HG02870 (cell line): ENCODE measurements at regions not wholly inside any gene's neighbourhood (a gene's known extent, or its start where the extent isn't known, plus 50 kb on each side); places are given as distances from the start of the nearest gene placed in this dataset.

Experiments
- ATAC-seq: cut with Tn5 transposase; IDR thresholded peaks from one replicate; pipeline ENCODE4 v1.9.1; 2021; ENCODE audit warnings: mild to moderate bottlenecking, moderate library complexity; ENCODE audit not compliant: unreplicated experiment

DNA sequence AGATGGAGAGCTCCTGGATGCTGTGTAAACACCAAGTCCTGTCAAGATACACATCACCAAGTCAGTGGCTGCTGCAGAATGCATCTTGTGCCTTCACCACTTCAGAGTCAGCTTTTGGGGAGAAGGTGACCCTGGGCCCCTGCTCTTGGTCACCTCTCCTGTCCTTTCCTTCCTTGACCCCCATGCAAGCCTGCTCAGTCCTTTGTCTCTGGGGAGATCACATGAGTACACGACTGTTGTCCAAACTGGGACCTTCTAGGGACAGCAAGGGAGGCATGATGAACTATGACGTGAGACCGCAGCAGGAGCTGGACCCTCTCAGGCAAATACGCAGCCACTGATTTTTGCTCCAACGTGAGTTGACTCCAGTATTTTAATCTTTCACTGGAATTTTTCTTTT is 706.9 kb upstream of the ID2 start:
- no peak for ATAC-seq

DNA sequence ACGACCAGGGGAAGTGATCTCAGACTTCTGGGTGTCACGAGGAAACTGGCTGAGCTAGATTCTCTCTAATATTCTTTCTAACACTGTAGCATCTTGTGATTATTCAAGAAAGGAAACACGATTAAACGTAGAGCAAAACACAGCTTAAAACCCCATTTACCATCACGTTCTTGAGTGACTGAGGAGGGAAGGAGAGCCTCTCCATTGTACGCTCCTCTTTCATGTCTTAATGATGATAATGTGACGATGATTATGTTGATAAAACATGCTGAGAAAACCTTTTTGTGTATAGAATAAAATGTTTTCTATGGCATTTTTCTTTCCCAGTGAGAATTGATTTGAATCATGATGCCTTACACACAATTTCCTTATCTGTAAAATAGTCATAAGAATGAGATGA is 705.6 kb upstream of the ID2 start:
- no peak for ATAC-seq

DNA sequence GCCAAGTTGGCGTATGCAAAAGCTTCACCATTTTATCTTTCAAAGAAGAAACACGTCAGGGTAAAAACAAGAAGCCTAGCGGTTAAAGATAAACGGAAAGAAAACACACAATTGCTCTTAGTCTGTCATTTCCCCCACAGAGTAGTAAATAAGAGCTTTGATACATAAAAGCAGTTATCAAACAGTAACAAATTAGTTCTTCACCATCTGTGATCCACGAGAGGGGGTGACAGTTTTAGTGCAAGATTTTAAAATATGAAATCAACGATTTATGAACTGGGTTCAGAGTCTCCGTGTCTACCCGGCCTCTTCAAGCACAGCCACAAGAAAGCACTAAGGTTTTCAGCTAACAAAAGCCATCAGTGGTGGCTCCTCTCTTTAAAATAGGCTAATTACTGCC is 703.9 kb upstream of the ID2 start:
- ATAC-seq = no peak

DNA sequence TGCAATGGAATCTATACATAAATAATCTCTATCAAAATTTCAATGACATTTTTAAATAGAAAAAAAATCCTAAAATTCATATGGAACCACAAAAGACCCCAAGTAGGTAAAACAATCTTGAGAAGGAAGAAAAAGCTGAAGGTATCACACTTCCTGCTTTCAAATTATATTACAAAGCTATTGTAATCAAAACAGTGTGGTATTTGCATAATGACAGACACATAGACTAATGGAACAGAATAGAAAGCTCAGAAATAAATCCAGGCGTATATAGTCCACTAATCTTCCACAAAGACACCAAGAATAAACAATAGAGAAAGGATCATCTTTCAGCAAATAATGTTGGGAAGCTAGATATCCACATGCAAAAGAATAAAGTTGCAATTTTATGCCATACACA is 699.8 kb upstream of the ID2 start:
- no peak for ATAC-seq

GRCh38 chr2:7983451-7983850 is 698.4 kb upstream of the ID2 start:
- no peak for ATAC-seq

- no peak for ATAC-seq
Observed at GRCh38 chr2:7983912-7984311, 697.9 kb upstream of the ID2 start.

DNA sequence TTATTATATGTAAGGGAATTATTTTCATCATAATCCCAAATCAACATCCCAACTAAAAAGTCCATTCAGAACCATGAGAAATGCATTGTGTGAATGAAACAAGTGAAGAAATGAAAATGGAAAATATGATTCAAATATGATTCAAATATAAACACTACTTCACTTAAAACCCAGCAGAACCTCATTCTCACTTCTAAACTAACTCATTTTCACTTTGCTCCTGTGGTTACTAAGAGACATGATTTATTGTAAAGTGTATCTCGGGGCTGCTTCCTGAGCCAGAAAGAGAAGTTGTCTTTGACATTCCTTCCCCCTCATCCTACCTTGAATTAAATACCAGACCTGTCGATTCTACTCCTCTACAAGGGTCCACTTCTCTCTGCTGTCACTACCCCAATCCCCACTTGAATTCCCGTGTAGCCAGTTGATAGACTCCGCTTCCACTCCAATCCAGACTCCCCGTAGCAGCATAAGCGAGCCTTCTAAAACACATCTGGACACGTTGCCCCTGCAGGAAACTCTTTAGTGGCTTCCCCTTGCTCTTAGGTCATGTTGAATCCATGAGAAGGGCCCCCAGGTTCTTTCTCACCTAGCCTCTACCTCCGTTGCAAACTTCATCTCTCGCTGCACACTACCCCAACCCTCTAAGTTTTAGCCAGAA is 697.0 kb upstream of the ID2 start:
- ATAC-seq = no peak

DNA sequence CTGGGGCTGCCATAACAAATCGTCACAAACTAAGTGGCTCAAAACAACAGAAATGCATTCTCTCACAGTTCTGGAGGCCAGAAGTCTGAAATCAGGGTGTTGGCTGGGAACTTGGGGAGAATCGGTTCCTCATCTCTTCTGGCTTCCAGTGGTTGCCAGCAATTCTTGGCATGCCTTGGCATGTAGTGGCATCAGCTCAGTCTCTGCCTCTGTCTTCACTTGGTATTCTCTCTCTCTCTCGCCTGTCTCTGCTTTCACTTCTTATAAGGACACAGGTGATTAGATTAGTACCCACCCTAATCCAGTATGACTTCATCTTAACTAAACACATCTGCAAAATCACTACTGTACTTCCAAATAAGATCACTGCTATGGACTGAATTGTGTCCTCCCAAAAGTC is 695.4 kb upstream of the ID2 start:
- no peak for ATAC-seq

GRCh38 chr2:7987992-7988391 is 693.9 kb upstream of the ID2 start:
- no peak for ATAC-seq

GRCh38 chr2:7988440-7988839 is 693.4 kb upstream of the ID2 start:
- no peak for ATAC-seq

DNA sequence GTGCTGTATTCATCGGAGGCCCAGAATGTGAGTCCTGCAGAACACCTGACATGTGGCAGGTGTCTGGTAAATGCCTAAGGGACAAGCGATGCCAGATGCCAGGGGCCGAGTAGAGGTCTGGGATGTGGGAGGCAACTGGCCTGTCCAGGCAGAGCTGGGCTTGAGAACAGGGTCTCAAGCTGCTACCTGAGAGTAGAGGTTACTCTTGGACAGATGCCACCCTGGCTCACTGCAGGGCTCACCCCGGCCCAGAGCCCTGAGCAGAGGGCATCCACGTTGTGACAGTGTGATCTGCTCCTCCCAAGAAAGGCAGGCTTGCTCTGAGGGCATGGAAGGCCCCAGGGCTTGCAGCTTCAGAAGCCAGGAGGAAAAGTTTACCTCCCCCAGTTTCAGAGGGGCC is 692.0 kb upstream of the ID2 start:
- ATAC-seq = no peak

GRCh38 chr2:7992612-7993602 is 688.9 kb upstream of the ID2 start:
- ATAC-seq = no peak

GRCh38 chr2:7994397-7994951 is 687.4 kb upstream of the ID2 start:
- no peak for ATAC-seq

DNA sequence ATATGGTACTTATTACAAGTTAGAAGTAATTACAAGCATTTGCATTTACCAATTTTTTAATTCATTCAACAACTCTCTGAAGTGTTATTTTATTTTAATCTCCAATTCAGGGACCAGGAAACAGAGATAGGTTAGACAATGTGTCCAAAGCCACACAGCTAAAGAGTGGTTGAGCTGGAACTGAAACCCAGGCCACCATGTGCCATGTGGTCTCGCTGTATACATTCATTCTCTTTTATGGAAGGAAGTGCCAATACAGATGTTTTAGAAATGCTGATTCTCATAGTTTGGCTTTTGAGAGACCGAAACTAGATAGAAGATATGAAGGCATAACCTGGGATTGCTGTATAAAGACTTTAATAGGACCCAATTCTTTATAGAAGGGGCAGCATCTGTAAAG is 684.6 kb upstream of the ID2 start:
- no peak for ATAC-seq

GRCh38 chr2:7999683-8000476 is 682.0 kb upstream of the ID2 start:
- ATAC-seq = no peak

DNA sequence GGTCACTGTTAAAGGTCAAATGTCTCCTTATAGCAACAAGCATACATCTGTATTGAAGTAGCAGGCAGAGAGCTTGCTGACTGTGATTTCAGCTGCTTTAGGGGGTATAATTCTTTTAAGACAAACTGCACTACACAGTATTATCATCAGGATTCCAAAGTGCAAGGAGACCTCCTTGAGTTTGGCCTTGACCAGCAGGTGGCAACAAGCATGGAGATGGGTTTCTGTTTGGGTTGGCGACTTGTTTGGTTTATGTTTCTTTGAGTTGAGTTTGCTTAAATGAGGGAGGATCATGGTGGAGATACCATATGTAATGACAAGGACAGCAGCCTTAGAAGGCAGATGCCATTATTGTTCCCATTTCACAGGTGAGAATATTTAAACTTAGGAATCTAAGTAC is 681.0 kb upstream of the ID2 start:
- ATAC-seq = no peak

DNA sequence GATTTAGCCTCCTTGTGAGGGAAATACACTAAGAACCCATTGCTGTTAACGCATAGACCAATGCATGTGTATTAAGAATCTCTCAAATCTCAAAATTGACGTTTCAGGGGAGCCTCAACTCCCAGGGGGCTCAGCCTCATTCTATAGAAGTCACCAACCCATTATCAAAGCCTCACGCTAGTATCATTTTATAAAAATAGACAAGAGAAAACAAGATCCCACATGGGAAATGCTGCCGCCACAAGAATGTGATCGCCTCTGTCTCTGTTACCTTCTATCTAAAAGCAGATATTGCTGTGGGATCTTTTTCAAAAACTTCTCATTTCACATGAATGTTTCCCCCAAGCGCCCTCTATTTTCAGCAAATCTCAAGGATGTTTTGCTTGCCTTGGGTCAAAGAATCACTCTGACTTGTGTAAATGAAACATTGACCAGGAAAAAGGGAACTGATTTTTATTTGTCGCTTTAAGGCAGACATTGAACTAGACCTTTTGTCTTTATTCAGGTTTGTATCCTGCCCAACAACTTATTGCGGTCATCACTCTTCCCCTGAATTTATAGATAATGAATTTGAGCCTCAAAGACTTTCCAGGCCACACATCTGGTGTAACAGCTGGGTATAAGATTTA is 679.0 kb upstream of the ID2 start:
- ATAC-seq = no peak

- no peak for ATAC-seq
Observed at GRCh38 chr2:8003462-8004075, 678.3 kb upstream of the ID2 start.

DNA sequence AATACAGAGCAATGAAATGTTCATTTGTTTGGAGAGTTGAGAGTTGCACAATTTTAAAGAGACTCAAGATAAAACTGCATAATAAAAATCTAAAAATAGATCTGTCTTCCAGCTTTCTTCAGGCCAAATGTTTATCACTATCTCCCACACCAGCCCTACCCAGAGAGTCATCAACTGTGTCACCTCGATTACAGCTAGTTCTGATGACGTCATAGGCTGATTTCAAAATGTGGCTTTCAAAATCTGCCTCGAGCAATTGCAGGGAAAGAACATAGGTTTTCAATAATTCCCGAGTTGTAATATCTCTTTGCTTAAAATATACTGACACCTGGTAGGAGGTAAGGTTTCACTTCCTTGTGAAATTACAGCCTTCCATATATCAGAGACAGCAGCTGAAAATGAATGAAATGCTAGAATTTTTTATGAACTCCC is 677.6 kb upstream of the ID2 start:
- no peak for ATAC-seq

DNA sequence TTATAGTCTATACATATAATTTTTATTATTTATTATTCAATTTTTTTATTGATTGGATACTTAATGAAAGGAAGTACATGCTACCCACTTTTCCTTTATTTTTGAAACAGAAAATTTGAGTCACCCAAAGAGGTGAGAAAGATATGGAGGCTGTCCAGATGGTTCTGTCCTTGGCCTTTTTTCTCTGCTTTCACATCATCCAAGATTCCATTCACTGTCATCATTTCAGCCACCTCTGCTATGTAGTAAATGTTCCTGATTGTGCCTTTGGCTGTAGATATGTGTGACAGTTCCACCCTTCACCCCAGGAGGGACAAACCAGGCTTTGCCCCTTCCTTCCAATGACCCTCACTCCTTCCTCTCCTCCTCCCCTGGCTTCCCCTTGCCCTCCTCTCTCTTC is 675.7 kb upstream of the ID2 start:
- ATAC-seq = no peak
